Astrocyte of the cerebellum (primary cell): ENCODE measurements at regions not wholly inside any gene's neighbourhood (a gene's known extent, or its start where the extent isn't known, plus 50 kb on each side); places are given as distances from the start of the nearest gene placed in this dataset.
A peak's percentile ranks its signal among the peaks of the same experiment; 100 is the strongest.

Experiments
- DNase-seq: peaks from one replicate; pipeline ENCODE4 v3.0.0-alpha.2; 2011; ENCODE audit warnings: low read depth
- H3K4me3 ChIP-seq: 2 replicates; pipeline ENCODE4 v1.5.1; 2011; ENCODE audit warnings: mild to moderate bottlenecking, low read depth, low read length, moderate library complexity
- in situ Hi-C: cut with HindIII; loops from 2 replicates; pipeline ENCODE4 v1.10.0; 2017; ENCODE audit warnings: low sequenced_read_pairs
- TF ChIP-seq, protein P1 (sequence below): IDR thresholded peaks from 2 replicates; pipeline ENCODE4 v1.5.1; 2012; ENCODE audit warnings: low read length, low read depth, moderate library complexity, mild to moderate bottlenecking; ENCODE audit errors: missing control alignments

DNA sequence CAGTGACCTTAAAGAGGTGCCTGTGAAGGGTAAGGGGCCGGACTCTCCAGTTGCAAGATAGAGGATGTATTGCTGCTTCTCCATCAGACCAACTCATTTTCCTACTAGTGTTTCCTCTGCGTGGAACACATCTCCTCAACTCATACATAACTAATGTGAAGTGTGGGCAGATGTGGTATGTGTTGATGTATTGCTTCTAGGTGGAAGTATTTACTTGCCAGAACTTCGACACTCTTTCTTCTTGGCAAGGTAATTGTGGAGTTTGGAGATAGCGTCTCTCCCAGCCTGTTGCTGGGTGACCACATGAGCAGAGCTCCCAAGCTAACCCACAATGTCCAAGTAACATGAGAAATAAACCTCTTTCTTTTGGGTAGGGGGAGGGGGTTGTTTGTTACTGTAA is 456.9 kb downstream of the DYNC2H1 start:
- H3K4me3 ChIP-seq, result no peak overlapping the region
- TF ChIP-seq, protein P1, sequence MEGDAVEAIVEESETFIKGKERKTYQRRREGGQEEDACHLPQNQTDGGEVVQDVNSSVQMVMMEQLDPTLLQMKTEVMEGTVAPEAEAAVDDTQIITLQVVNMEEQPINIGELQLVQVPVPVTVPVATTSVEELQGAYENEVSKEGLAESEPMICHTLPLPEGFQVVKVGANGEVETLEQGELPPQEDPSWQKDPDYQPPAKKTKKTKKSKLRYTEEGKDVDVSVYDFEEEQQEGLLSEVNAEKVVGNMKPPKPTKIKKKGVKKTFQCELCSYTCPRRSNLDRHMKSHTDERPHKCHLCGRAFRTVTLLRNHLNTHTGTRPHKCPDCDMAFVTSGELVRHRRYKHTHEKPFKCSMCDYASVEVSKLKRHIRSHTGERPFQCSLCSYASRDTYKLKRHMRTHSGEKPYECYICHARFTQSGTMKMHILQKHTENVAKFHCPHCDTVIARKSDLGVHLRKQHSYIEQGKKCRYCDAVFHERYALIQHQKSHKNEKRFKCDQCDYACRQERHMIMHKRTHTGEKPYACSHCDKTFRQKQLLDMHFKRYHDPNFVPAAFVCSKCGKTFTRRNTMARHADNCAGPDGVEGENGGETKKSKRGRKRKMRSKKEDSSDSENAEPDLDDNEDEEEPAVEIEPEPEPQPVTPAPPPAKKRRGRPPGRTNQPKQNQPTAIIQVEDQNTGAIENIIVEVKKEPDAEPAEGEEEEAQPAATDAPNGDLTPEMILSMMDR, result no peak
- in situ Hi-C loops, result no loop called here
- no peak for DNase-seq

DNA sequence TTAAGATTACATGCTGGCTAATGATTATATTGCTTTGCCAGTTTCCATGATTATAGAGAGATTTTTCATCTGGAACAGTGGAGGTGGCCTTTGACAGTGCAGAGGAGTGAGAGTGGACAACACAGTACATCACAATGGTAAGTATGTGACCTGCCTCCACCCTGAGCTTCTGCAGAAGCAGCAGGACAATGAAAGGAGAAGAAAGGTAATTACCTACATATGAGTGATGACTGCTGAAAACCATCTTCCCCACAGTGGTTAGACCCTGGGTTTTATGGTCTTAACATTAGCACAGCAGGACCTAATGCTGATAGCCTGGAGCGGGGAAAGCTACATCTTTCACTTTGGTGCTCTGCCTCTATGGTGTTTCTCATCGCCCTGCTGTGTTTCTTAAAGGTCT is 454.7 kb upstream of the DDI1 start:
- TF ChIP-seq, protein P1, result no peak
- in situ Hi-C loops, result loop anchor here (5.0 kb wide), 1 partner anchor 54 kb away; no protein-coding TSS in a partner anchor
- peak; percentile 85 for DNase-seq

DNA sequence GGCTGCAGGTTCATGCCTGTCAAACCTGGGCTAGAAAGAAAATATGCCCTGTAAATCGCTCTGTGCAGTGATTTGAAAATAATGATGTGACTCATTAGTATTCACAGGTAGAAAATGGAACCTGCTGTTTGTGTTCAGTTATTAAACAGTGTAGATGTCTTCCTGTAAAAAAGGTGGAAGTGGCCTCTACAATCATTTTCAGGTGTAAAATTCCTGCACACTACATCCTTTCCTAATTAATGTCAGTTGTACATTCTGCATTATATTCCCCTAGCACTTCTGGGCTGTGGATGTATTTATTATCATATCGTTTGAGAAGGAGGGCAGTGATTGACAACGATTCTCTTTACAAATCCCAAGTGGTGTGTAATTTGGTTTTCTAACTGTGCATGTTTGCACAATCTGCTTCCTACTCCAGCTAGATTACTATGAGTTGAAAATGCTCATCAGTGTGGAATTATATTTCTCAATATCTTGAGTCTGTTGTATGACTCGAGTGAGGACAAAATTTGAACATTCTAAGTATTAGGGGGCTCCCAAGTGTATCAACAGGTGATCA is 454.0 kb upstream of the DDI1 start:
- DNase-seq, result no peak
- no peak overlapping the region for H3K4me3 ChIP-seq
- in situ Hi-C loops, result loop anchor here (5.0 kb wide), 1 partner anchor 55 kb away; no protein-coding TSS in a partner anchor
- TF ChIP-seq, protein P1, result no peak

More for the DNA sequence above, 454.7 kb upstream of the DDI1 start:
- H3K4me3 ChIP-seq, result no peak overlapping the region

DNA sequence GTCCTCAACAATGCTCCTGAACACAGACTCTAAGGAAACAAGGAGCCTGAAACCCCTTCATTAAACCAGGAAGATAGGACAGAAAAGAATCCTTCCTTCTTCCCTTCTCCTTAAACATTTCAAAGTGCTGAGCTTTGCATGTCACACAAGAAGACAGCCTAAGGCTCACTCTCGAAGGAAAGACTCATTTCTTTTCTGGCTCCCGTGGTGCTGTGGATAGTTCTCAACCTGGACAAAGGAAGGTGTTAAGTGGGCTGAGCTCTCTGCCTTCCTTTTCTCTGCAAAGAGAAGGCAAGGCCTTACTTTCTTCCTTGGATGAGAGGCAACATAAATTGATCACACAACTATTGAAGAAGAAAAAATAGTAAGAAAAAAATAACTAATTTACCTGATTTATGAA is 452.4 kb upstream of the DDI1 start:
- no peak for DNase-seq
- in situ Hi-C loops, result loop anchor here (5.0 kb wide), 1 partner anchor 57 kb away; no protein-coding TSS in a partner anchor
- H3K4me3 ChIP-seq, result no peak overlapping the region
- TF ChIP-seq, protein P1, result no peak

DNA sequence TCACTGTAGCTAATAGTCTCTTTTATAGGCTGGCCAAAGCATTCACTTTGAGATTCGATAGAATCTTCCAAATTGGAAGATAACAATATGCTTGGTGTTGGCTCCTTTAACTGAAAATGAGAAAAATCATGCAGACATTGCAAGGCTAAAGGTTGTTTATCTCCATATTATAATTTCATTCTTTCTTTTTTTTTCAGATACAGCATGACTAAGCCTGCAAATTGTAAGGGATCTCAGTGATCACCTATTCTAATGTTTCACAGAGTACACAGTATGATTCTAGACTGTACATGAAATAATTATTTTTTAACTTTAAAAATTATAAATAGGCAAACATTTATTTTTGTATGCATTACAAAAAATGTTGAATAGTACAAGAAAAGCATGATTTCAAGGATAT is 451.7 kb upstream of the DDI1 start:
- no peak overlapping the region for H3K4me3 ChIP-seq
- TF ChIP-seq, protein P1, result no peak
- no peak for DNase-seq
- in situ Hi-C loops, result loop anchor here (5.0 kb wide), 1 partner anchor 57 kb away; no protein-coding TSS in a partner anchor

DNA sequence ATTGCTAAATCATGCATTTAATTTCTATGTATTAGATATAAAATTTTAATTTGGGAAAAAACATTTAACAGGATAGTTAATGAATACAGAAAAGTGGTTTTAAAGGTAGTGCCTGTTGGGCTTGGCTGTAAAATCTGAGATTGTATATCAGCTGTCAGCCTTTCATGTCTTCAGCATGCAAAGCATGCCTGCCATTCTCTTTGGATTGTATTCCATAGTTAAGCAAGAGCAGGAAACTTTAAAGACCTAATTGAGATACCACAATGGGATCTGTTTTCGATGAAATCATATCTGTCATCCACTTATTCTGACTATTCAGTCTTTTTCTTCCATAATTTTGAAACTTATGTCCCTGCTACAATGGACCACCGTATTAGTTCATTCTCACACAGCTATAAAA is 451.0 kb upstream of the DDI1 start:
- no peak for DNase-seq
- TF ChIP-seq, protein P1, result no peak
- in situ Hi-C loops, result no loop called here
- H3K4me3 ChIP-seq, result no peak overlapping the region
